ENCODE measurements at regions not wholly inside any gene's neighbourhood (a gene's known extent, or its start where the extent isn't known, plus 50 kb on each side); places are given as distances from the start of the nearest gene placed in this dataset.

- TF ChIP-seq CTCF (IDR thresholded peaks at IDR 0.05; ENCODE audit: insufficient read depth, low read length, poor library complexity, severe bottlenecking) (no peak), EZH2phosphoT487 (conservative IDR thresholded peaks at IDR 0.05; ENCODE audit: low read length) (no peak)
Observed at GRCh38 chr14:51520087-51520486, 131.6 kb upstream of the FRMD6 start.
